22Rv1 (cell line): ENCODE measurements at regions not wholly inside any gene's neighbourhood (a gene's known extent, or its start where the extent isn't known, plus 50 kb on each side); places are given as distances from the start of the nearest gene placed in this dataset.

Experiments
- CTCF ChIP-seq: fragments of 450-650 bp; IDR thresholded peaks from 2 replicates; pipeline ENCODE4 v1.5.1; 2017; ENCODE audit warnings: mild to moderate bottlenecking
- ZFX ChIP-seq: fragments of 450-650 bp; IDR thresholded peaks from 2 replicates; pipeline ENCODE4 v1.6.1; 2017; ENCODE audit warnings: antibody characterized with exemption, borderline replicate concordance

- TF ChIP-seq CTCF (no peak), ZFX (no peak)
Measured at GRCh38 chr2:42941633-42942176, 149.3 kb upstream of the HAAO start.
